Activated naive CD4-positive, alpha-beta T cell treated with Interleukin-2 at 50 U/mL for 16 hours (primary cell): ENCODE measurements at regions not wholly inside any gene's neighbourhood (a gene's known extent, or its start where the extent isn't known, plus 50 kb on each side); places are given as distances from the start of the nearest gene placed in this dataset.

Experiments used
- DNase-seq: peaks from one replicate; pipeline ENCODE4 v3.0.0-alpha.2; 2020

- no peak for DNase-seq
Measured at GRCh38 chr2:67927501-67927900, 135.3 kb downstream of the C1D start.

DNA sequence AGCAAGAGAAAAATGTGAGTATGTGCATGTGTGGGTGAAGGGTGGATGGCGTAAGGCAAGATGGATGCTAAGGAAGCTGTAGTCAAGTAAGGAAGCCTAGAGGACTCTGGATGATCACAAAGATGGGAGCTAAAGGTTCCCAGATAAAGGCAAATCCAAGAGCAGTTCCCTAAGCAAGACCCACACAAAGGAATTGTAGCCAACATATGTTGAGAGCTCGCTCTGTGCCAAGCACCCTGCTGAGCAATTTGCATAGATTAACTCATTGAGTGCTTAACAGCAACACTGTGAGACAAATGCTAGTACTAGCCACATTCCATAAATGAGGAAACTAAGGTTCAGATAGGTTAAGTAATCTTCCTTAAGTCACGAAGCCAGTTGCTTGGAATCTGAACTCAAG is 132.6 kb downstream of the C1D start:
- no peak for DNase-seq

DNA sequence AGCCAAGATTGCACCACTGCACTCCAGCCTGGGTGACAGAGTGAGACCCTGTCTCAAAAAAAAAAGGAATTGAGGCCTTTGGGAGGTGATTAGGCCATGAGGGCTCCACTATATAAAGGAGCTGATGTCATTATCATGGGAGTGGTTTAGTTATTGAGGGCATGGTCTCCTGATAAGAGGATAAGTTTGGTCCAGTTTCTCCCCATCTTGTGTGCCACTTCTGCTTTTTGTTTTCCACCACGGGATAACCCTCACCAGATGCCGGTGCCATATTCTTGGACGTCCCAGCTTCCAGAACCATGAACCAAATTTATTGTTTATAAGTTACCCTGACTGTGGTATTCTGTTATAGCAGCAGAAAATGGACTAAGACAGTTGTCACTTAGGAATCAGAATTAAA is 125.8 kb downstream of the C1D start:
- no peak for DNase-seq

DNA sequence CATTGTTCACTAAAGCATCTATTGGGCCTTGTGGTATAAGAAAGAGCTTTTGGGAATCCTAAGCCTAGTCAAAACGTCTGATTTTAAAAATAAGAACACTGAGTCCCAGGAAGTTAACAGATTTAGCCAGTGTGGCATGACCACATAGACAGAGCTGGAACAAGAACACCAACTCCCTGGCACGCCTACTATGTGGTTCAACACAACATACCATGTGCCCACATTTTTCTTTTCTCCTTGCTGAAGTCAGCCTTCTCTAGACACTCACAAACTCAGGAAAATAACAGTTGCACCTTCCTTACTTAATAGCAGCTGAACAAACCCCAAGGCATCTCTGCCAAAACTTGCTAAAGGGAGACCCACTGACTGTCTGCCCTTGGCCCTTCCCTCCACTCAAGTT is 124.8 kb downstream of the C1D start:
- no peak for DNase-seq

DNA sequence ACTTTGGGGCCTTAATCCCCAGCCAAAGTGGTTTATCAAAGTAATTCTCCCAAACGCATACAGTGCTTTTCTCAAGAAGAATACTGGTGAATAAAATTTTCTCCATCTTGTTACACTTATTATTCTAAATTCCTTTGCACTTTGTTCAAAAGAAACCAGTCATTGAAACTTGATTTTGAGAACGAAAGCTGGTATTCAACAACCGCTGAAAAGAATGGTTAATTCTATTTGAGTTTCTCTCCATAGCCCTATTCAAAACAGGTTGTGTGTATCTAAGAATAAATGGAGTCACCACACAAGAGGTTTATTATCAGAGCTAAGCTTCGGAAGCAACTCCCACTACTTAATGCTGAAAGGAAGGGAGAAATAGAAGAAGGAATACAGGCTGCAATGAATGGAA is 117.7 kb downstream of the C1D start:
- no peak for DNase-seq

DNA sequence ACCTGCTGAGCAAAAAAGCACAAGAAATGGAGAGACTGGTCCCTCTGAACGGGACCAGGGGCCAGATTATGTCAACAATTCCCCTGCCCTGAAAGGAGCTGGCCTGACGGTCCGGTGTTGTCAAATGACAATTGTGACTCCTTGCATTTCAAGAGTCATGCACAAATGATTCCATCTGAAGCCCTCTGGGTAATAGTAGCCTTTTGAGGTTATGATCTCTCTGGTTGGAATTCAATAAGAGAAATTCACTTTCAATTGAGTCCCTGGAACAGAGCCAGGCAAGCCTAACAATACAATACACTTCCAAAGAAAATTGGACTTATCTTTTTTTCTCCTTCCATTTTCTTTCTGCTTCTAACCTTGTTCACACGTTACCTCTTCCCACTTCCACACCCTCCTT is 116.9 kb downstream of the C1D start:
- DNase-seq: no peak

- DNase-seq: no peak
Measured at GRCh38 chr2:67948057-67948456, 114.7 kb downstream of the C1D start.

DNA sequence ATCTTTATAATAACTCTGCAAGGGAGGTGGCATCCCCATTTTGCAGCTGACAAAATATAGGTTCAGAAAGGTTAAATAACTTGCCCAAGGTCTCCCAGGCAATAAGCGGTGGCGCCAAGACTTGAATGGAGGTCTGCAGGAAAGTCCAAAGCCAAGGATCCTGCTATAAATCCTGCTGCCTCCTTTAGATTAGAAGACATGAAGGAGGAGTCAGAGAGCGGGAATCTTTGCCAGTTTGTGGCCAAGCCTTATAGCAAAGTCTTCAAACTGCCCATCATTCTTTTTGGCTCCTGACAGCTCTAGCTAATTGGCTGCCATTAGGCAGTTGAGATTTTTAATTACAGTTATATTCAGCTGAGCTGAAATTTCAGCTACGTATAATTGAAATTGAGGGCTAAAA is 114.3 kb downstream of the C1D start:
- DNase-seq: no peak

DNA sequence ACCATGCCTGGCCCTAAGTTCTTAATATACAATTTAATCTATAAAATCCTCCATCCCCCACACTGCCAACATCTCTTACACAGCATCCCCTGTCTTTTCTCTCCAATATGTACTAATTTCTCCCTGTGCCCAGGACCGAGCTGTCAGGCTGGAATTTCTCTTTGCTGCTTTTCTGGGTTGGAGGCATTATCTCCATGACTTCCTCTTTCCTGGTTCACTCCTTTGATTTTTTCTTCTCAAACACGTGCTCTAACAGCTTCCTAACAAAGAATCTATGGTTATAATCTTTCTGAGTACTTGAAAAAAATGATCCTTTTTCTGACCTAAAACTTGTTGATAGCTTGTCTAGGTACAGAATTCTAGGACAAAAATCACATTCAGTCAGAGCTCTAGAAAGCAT is 112.8 kb downstream of the C1D start:
- no peak for DNase-seq

DNA sequence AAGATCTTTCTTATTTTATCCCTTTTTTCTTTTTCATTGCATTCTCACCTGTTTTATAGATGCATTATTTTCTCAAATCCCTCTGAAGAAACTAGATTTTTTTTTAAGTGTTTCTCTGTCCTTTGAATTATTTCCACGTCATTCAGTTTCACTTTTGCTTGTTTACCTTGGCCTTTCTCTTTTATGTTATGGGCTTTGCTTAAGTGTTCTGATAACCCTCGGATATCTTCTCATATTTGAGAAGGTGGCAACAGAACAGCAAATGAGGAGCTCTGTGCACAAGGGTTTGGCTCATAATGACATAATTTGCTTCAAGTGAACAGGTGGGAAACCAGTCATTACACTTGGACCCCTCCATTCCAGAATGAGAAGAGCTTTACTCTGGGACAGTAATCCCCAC is 111.9 kb downstream of the C1D start:
- no peak for DNase-seq

DNA sequence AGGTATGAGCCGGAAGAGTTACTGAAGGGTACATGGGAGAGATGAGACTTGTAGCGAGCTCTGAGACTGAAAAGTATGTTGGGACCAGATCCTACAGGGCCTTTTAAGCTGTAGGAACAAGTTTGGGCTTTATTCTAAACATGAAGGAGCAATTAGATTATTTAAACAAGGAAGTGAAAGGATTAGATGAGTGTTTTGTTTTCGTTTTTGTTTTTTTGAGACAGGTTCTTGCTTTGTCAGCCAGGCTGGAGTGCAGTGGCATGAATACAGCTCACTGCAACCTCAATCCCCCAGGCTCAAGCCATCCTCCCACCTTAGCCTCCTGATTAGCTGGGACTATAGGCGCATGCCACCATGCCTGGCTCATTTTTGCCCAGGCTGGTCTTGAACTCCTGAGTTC is 110.7 kb downstream of the C1D start:
- DNase-seq: no peak

DNA sequence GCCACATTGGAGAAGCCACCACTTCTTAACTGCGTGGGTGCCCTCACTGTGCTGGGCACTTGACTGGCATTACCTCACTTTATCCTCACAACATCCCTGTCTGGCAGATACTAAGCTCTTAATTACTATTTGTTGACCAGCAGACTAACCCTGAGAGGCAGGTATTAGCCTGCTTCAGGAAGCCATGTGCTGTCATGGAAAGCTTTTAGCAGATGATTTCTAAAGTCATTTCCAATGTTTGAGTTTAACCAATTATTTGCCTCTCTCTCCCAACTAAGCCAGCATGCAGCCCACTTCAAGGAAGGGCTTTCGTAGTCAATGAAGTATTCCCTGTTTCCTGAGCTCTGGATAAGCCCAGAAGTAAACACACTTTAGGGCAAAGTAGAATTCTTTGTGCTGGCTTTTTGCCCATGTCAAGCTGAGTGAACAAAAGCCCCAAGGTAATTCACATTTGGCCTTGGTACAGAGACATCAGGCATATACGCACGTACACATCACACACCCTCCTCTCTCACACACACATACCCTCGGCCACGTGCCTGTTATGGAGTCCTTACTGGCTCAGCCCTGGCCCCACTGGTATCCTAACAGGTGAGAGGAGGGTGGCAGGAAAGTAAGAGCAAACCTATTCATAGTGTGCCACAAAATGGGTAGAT is 108.6 kb downstream of the C1D start:
- DNase-seq: no peak

DNA sequence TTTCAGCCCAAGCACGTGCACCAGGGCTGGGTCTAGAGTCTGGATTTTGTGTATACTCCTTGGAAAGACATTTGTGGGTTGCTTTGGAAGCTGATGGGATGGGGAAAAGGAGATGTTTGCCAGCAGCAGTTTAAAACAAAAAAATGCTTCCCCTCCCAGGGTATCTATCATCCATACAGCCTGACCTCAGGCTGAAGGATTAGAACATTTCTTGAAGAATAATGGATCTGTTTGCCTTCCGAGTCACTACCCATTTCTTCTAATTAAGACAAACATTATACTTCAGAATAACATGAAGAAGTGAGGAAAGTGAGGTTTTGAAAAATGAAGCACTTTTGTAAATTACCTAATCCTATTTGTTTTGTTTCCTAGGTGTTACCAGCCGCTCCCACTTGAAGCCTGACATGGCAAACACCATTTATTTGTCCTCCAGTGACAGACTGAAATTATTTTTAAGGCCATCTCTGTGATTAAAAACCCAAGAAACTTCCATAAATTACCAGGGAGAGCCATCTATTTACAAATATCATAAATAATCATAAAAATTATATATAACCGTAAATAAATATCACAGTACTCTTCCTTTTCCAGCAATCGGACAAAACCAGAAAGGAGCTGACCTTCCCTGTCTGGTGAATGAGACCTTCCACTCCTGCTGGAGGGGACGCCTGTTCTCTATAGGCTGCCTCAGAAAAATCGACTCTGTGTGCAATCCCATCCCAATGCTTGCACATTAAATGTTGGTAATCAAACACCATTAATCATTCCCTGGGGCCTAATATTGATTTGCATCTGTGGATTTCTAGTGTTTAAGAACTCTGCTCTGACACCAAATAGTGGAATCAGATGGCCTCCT is 106.8 kb downstream of the C1D start:
- no peak for DNase-seq

DNA sequence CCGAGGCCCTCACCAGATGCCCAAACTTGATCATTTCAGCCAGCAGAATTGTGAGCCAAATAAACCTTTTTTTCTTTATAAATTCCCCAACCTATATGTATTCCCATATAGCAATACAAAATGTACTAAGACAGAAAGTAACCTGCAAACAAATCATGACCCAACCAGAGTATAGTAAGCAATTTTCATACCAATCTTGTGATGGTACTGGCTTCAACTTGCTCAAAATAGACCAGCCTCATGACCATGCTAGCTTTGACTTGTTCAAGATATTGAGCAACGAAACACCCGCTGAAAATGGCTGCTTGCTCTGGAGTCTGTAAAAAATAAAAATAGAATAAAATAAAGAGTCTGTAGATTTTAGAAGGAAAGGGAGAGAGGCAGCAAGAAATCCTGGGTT is 97.6 kb downstream of the C1D start:
- DNase-seq: no peak

- DNase-seq: no peak
Measured at GRCh38 chr2:67970071-67970470, 92.7 kb downstream of the C1D start.

GRCh38 chr2:67970542-67970941 is 92.3 kb downstream of the C1D start:
- no peak for DNase-seq

DNA sequence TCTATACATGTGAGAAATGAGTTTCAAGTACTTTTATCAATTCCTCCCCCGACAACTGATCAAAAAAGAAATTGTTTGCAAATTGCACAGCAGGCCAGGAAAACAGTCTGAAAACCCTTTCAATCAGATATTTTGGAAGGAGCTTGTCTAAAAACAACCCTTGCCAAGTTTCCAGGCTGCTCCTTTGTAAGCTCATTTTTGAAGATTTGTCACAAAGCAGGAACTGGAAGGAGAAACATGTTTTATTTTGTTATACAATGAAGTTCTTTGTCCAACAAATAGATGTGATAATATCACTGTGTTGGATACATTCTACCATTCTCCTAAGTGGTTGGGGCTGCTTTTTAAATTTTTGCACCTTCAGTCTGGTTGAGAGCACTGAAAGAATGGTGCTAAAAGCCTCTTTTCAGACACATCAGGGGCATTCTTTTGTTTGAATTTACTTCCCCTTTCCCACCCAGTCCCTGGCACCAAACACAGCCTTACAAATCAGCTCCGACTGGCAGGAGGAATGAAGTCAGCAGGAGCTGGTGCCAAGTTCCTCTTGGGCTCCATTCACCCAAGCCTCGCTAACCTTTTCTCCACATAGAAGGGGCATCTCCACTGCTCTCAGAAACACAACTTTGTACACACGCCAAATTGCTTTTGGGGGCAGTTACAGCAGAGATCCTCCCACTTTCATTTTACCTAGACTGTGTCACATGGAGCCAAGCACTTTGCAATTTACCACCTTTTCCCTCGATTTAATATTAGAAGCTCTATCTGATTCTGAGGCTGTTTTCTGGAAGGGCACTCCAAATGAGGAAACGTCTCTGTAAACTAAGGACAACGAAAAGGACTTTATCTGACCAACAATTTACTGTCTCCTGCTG is 88.0 kb downstream of the C1D start:
- DNase-seq: no peak

GRCh38 chr2:67977464-67977863 is 85.3 kb downstream of the C1D start:
- DNase-seq: no peak

DNA sequence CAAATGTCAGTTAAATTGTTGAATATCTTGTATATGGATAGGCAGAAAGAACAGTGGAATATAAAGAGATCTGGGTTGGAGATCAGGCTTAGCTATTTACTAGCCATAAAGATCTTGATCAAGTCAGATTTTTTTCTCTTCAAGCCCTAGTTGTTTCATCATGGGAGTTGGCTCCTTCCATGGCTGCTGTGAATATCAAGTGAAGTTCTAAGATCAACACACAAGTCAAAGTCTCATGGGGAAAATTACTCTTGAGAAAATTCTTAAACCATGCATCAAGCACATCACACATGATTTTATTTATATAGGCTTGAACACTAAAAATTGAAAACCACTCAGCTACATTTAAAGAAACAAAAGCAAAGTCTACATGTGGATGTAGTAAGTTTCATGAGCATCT is 79.8 kb downstream of the C1D start:
- DNase-seq: no peak

GRCh38 chr2:67984600-67984999 is 78.2 kb downstream of the C1D start:
- no peak for DNase-seq

DNA sequence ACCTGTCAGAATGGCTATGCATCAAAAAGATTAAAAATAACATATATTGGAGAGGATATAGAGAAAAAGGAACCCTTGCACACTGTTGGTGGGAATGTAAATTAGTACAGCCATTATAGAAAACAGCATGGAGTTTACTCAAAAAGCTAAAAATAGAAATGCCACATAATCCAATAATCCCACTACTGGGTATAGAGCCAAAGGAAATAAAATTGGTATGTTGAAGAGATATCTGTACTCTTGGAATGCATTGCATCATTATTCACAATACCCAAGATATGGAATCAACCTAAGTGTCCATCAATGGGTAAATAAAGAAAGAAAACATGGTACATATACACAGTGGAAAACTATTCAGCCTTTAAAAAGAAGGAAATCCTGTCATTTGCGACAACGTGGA is 77.2 kb downstream of the C1D start:
- no peak for DNase-seq

DNA sequence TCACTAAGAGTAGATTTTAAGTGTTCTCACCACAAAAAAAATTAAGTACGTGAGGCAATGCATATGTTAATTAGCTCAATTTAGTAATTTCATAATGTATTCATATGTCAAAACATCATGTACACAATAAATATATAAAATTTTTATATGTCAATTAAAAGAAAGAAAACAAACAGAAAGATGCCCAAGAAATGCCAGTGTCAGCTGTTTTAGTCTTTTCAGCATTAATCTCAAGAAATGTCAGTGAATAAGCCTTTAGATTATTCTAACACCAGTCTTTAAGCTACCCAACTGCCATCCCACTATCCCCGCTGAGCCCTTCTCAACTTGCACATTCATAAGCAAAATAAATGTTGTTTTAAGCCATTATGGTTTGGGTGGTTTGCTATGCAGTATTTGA is 76.5 kb downstream of the C1D start:
- DNase-seq: no peak
